ENCODE measurements at regions not wholly inside any gene's neighbourhood (a gene's known extent, or its start where the extent isn't known, plus 50 kb on each side); places are given as distances from the start of the nearest gene placed in this dataset.

GRCh38 chr4:84179409-84179808 is 319.7 kb downstream of the NKX6-1 start:
- Histone ChIP-seq H3K9ac (ENCODE audit: low read depth, low read length) (no peak overlapping the region), H3K27me3 (ENCODE audit: control insufficient read depth, insufficient read depth, low read length) (no peaks in the 10 kb centered on the region), H3K36me3 (ENCODE audit: control insufficient read depth, insufficient read depth, low read length) (no peaks in the 10 kb centered on the region), H3K9me3 (ENCODE audit: control insufficient read depth, insufficient read depth, low read length) (no peaks in the 10 kb centered on the region), H3K4me1 (ENCODE audit: control insufficient read depth, insufficient read depth, low read length) (no peaks in the 10 kb centered on the region), H3K4me3 (ENCODE audit: low read depth, low read length) (no peak overlapping the region)

GRCh38 chr4:84177831-84178542 is 321.1 kb downstream of the NKX6-1 start:
- Histone ChIP-seq H3K9me3 (ENCODE audit: control insufficient read depth, insufficient read depth, low read length) (no peaks in the 10 kb centered on the region), H3K27me3 (ENCODE audit: control insufficient read depth, insufficient read depth, low read length) (no peaks in the 10 kb centered on the region), H3K9ac (ENCODE audit: low read depth, low read length) (no peak overlapping the region), H3K36me3 (ENCODE audit: control insufficient read depth, insufficient read depth, low read length) (no peaks in the 10 kb centered on the region), H3K4me3 (ENCODE audit: low read depth, low read length) (no peak overlapping the region), H3K4me1 (ENCODE audit: control insufficient read depth, insufficient read depth, low read length) (no peaks in the 10 kb centered on the region)

DNA sequence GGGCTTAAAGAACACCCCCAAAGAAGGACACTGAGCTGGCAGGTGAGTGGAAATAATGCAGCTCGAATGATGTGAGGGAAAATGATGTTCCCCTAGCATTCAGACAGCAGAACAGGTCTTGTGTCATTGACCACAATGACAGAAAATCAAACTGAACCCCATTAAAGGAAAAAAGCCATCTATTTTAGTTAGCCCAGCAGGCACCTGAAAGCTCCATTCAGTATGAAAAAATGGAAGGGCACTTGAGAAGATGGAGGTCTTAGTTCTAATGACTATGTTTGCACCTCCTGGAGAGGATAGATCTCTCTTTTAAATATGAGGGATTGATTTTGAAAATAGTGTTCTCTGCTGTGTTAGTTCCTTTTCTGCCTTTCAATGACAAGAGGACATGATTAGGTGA is 323.1 kb downstream of the NKX6-1 start:
- no peaks in the 10 kb centered on the region for H3K9me3 ChIP-seq (ENCODE audit: control insufficient read depth, insufficient read depth, low read length)
- H3K4me1 ChIP-seq (ENCODE audit: control insufficient read depth, insufficient read depth, low read length) = no peaks in the 10 kb centered on the region
- no peak overlapping the region for H3K9ac ChIP-seq (ENCODE audit: low read depth, low read length)
- no peaks in the 10 kb centered on the region for H3K27me3 ChIP-seq (ENCODE audit: control insufficient read depth, insufficient read depth, low read length)
- H3K4me3 ChIP-seq (ENCODE audit: low read depth, low read length) = no peak overlapping the region
- no peaks in the 10 kb centered on the region for H3K36me3 ChIP-seq (ENCODE audit: control insufficient read depth, insufficient read depth, low read length)

GRCh38 chr4:84171871-84172270 is 327.2 kb downstream of the NKX6-1 start:
- Histone ChIP-seq H3K9ac (ENCODE audit: low read depth, low read length) (no peak overlapping the region), H3K4me1 (ENCODE audit: control insufficient read depth, insufficient read depth, low read length) (no peaks in the 10 kb centered on the region), H3K36me3 (ENCODE audit: control insufficient read depth, insufficient read depth, low read length) (no peaks in the 10 kb centered on the region), H3K9me3 (ENCODE audit: control insufficient read depth, insufficient read depth, low read length) (no peaks in the 10 kb centered on the region), H3K27me3 (ENCODE audit: control insufficient read depth, insufficient read depth, low read length) (no peaks in the 10 kb centered on the region), H3K4me3 (ENCODE audit: low read depth, low read length) (no peak overlapping the region)

- H3K9me3 ChIP-seq (ENCODE audit: control insufficient read depth, insufficient read depth, low read length) = no peaks in the 10 kb centered on the region
- H3K27me3 ChIP-seq (ENCODE audit: control insufficient read depth, insufficient read depth, low read length) = no peaks in the 10 kb centered on the region
- no peak overlapping the region for H3K9ac ChIP-seq (ENCODE audit: low read depth, low read length)
- H3K4me1 ChIP-seq (ENCODE audit: control insufficient read depth, insufficient read depth, low read length) = no peaks in the 10 kb centered on the region
- no peaks in the 10 kb centered on the region for H3K36me3 ChIP-seq (ENCODE audit: control insufficient read depth, insufficient read depth, low read length)
- H3K4me3 ChIP-seq (ENCODE audit: low read depth, low read length) = no peak overlapping the region
These were observed 331.5 kb downstream of the NKX6-1 start for GRCh38 chr4:84167564-84167963.

DNA sequence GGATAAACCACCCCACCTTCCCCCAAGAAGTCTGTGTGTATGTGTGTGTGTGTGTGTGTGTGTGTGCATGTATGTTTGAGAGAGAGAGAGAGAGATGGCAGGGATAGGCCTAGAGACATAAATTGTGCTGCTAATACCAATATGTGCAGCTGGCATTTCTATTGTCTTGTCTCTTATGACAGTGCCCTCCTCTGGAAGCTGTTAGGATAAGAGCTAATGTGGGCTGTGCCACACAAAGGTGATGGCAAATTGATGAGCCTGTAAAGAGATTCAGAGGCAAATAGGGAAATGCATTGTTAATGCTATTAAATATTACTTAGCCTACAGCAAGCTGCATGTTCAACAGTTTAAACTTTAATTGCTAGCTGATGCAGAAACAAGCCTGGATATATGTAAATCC is 332.0 kb downstream of the NKX6-1 start:
- H3K9me3 ChIP-seq (ENCODE audit: control insufficient read depth, insufficient read depth, low read length) = no peaks in the 10 kb centered on the region
- H3K4me3 ChIP-seq (ENCODE audit: low read depth, low read length) = no peak overlapping the region
- H3K27me3 ChIP-seq (ENCODE audit: control insufficient read depth, insufficient read depth, low read length) = no peaks in the 10 kb centered on the region
- H3K4me1 ChIP-seq (ENCODE audit: control insufficient read depth, insufficient read depth, low read length) = no peaks in the 10 kb centered on the region
- H3K36me3 ChIP-seq (ENCODE audit: control insufficient read depth, insufficient read depth, low read length) = no peaks in the 10 kb centered on the region
- no peak overlapping the region for H3K9ac ChIP-seq (ENCODE audit: low read depth, low read length)

GRCh38 chr4:84166486-84166885 is 332.6 kb downstream of the NKX6-1 start:
- Histone ChIP-seq H3K9ac (ENCODE audit: low read depth, low read length) (no peak overlapping the region), H3K27me3 (ENCODE audit: control insufficient read depth, insufficient read depth, low read length) (no peaks in the 10 kb centered on the region), H3K4me3 (ENCODE audit: low read depth, low read length) (no peak overlapping the region), H3K9me3 (ENCODE audit: control insufficient read depth, insufficient read depth, low read length) (no peaks in the 10 kb centered on the region), H3K4me1 (ENCODE audit: control insufficient read depth, insufficient read depth, low read length) (no peaks in the 10 kb centered on the region), H3K36me3 (ENCODE audit: control insufficient read depth, insufficient read depth, low read length) (no peaks in the 10 kb centered on the region)

DNA sequence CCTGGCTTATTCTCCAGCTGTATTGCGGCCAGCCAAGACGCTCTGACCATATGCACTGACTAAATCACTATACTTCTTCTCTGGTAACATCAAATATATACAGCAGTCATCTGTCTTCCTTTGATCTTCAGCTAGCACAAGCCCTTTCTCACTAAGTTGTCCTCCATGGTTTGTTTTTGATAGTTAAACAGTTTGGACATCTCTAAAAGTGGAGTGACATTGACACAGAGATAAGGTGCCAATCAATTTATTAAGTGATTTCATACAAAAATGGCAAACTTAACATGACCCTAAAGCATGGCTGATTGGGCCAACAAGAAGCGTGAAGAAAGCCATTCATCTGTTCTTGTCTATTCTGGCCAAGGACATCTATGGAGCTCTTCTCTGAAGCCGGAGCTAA is 334.9 kb downstream of the NKX6-1 start:
- Histone ChIP-seq H3K4me1 (ENCODE audit: control insufficient read depth, insufficient read depth, low read length) (no peaks in the 10 kb centered on the region), H3K36me3 (ENCODE audit: control insufficient read depth, insufficient read depth, low read length) (no peaks in the 10 kb centered on the region), H3K9me3 (ENCODE audit: control insufficient read depth, insufficient read depth, low read length) (no peaks in the 10 kb centered on the region), H3K9ac (ENCODE audit: low read depth, low read length) (no peak overlapping the region), H3K4me3 (ENCODE audit: low read depth, low read length) (no peak overlapping the region), H3K27me3 (ENCODE audit: control insufficient read depth, insufficient read depth, low read length) (no peaks in the 10 kb centered on the region)

DNA sequence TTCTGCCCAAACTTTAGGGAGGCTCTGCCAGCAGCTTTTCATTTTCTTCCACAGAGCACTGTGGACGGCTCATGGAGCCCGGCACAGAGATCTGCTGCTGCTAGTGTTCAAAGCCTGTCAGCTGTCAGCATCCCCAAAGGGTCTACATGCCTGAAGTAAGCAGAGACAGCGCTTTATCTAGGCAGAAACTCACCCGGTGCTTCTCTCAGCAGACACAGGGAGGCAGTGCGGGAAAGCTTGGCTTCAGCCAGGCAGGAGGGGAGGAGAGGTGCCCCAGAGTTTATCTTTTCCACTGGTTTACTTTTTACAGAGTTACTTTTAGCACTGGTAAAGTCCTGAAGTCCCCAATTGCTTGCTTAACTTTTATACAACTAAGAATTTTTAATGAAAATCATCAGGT is 339.3 kb downstream of the NKX6-1 start:
- Histone ChIP-seq H3K27me3 (ENCODE audit: control insufficient read depth, insufficient read depth, low read length) (no peaks in the 10 kb centered on the region), H3K9me3 (ENCODE audit: control insufficient read depth, insufficient read depth, low read length) (no peaks in the 10 kb centered on the region), H3K9ac (ENCODE audit: low read depth, low read length) (no peak overlapping the region), H3K36me3 (ENCODE audit: control insufficient read depth, insufficient read depth, low read length) (no peaks in the 10 kb centered on the region), H3K4me3 (ENCODE audit: low read depth, low read length) (no peak overlapping the region), H3K4me1 (ENCODE audit: control insufficient read depth, insufficient read depth, low read length) (peaks cover 4% of the 10 kb centered on the region)

DNA sequence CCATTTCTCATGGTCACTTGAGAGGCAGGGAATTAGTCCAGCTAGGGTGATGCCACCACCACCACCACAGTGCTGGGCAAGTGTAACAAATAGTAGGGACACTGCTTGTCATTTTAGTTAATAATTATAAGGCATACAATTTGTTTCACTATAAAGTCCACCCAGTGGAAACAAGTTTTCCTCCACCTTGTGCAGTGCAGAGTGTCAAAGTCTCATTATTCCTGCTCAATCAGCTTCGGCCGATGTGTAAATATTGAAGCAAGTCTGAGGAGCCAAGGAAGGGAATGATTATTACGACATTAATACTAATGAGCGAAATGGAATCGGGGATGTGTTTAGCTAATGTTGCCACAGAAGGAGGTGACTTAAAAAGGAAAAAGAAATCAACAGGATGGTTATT is 340.4 kb downstream of the NKX6-1 start:
- H3K27me3 ChIP-seq (ENCODE audit: control insufficient read depth, insufficient read depth, low read length) = no peaks in the 10 kb centered on the region

GRCh38 chr4:84151574-84151973 is 347.5 kb downstream of the NKX6-1 start:
- Histone ChIP-seq H3K27me3 (ENCODE audit: control insufficient read depth, insufficient read depth, low read length) (no peaks in the 10 kb centered on the region), H3K36me3 (ENCODE audit: control insufficient read depth, insufficient read depth, low read length) (no peaks in the 10 kb centered on the region), H3K4me1 (ENCODE audit: control insufficient read depth, insufficient read depth, low read length) (peaks cover 4% of the 10 kb centered on the region), H3K9me3 (ENCODE audit: control insufficient read depth, insufficient read depth, low read length) (no peaks in the 10 kb centered on the region), H3K4me3 (ENCODE audit: low read depth, low read length) (no peak overlapping the region), H3K9ac (ENCODE audit: low read depth, low read length) (no peak overlapping the region)

More for the DNA sequence above, 340.4 kb downstream of the NKX6-1 start:
- H3K9me3 ChIP-seq (ENCODE audit: control insufficient read depth, insufficient read depth, low read length) = no peaks in the 10 kb centered on the region
- H3K4me3 ChIP-seq (ENCODE audit: low read depth, low read length) = no peak overlapping the region
- H3K36me3 ChIP-seq (ENCODE audit: control insufficient read depth, insufficient read depth, low read length) = no peaks in the 10 kb centered on the region
- H3K4me1 ChIP-seq (ENCODE audit: control insufficient read depth, insufficient read depth, low read length) = peaks cover 4% of the 10 kb centered on the region
- no peak overlapping the region for H3K9ac ChIP-seq (ENCODE audit: low read depth, low read length)

DNA sequence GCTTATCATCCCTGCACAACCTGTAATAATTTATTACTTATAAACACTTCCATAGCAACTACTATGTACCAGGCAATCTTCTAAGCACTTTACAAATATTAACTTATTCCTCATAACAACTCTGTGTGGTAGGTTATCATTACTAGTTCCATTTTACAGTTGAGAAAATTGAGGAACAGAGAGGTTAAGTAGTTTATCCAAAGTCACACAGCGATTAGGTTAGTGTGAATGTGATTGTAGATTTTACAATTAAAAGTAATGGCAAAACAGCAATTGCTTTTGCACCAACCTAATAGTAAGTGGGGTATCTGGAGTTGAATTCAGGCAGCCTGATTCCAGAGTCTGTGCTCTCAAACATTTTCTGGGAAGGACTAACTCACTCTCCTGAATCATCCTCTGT is 348.9 kb downstream of the NKX6-1 start:
- Histone ChIP-seq H3K9me3 (ENCODE audit: control insufficient read depth, insufficient read depth, low read length) (no peaks in the 10 kb centered on the region), H3K4me1 (ENCODE audit: control insufficient read depth, insufficient read depth, low read length) (peaks cover 1% of the 10 kb centered on the region), H3K4me3 (ENCODE audit: low read depth, low read length) (no peak overlapping the region), H3K36me3 (ENCODE audit: control insufficient read depth, insufficient read depth, low read length) (no peaks in the 10 kb centered on the region), H3K9ac (ENCODE audit: low read depth, low read length) (no peak overlapping the region), H3K27me3 (ENCODE audit: control insufficient read depth, insufficient read depth, low read length) (no peaks in the 10 kb centered on the region)

Data from iPS-15b (cell line).